ENCODE measurements at regions not wholly inside any gene's neighbourhood (a gene's known extent, or its start where the extent isn't known, plus 50 kb on each side); places are given as distances from the start of the nearest gene placed in this dataset.

GRCh38 chr11:95704865-95705264 is 84.7 kb downstream of the FAM76B start:
- Histone ChIP-seq H3K79me1 (ENCODE audit: low read depth, low read length) (no peaks in the 10 kb centered on the region), H3K79me2 (ENCODE audit: control insufficient read depth in 1 of 2, insufficient read depth in 2 of 2, low read length in 2 of 2) (no peaks in the 10 kb centered on the region), H3K14ac (ENCODE audit: insufficient read length) (no peak overlapping the region), H3K9ac (replicated peaks in 1 of 4; ENCODE audit: extremely low read depth in 1 of 4, low read depth in 3 of 4, low read length in 3 of 4) (no peak overlapping the region), H3K27me3 (replicated peaks in 1 of 4; ENCODE audit: control insufficient read depth in 3 of 4, extremely low read depth in 1 of 4, insufficient read depth in 3 of 4, low read length in 3 of 4) (peaks cover 0 to 1% (median 0%) of the 10 kb centered on the region in 4 experiments; a peak in 1 of 7 replicates), H2BK15ac (ENCODE audit: low read length) (no peak overlapping the region), H2BK12ac (ENCODE audit: low read depth, low read length) (no peak overlapping the region), H3K4me3 (ENCODE audit: extremely low read depth in 1 of 4, insufficient read depth in 2 of 4, low read depth in 3 of 4, low read length in 4 of 4) (no peak overlapping the region), H2AFZ (ENCODE audit: low read length) (no peak overlapping the region), H3K4me2 (ENCODE audit: insufficient read depth in 1 of 2, low read depth in 2 of 2, low read length in 2 of 2) (no peak overlapping the region), H4K91ac (replicated peaks; ENCODE audit: insufficient read length, low read length) (no peak overlapping the region), H4K8ac (ENCODE audit: extremely low read depth, insufficient read depth, low read length) (no peak overlapping the region), H3K9me3 (ENCODE audit: insufficient read depth in 2 of 2, low read depth in 1 of 2, low read length in 1 of 2) (no peaks in the 10 kb centered on the region), H2BK5ac (ENCODE audit: low read depth, low read length) (no peak overlapping the region), H3K23me2 (ENCODE audit: low read depth, low read length) (no peaks in the 10 kb centered on the region), H2BK120ac (replicated peaks; ENCODE audit: low read depth, low read length) (no peak overlapping the region), H3K56ac (replicated peaks; ENCODE audit: insufficient read length, low read depth, low read length) (no peak overlapping the region), H4K20me1 (replicated peaks in 1 of 2; ENCODE audit: control insufficient read depth in 1 of 2, insufficient read depth in 2 of 2, low read length in 2 of 2) (no peaks in the 10 kb centered on the region), H3K23ac (ENCODE audit: insufficient read length) (no peak overlapping the region), H2BK20ac (ENCODE audit: low read length) (no peak overlapping the region), H2AK5ac (ENCODE audit: low read depth, low read length) (no peak overlapping the region), H3K27ac (ENCODE audit: low read depth, low read length) (no peak overlapping the region), H3K4me1 (replicated peaks in 1 of 4; ENCODE audit: control insufficient read depth in 3 of 4, insufficient read depth in 4 of 4, low read length in 3 of 4) (0 out of 7 replicates have a peak, but pooled peaks cover 0 to 2% (median 0%) of the 10 kb centered on the region in 4 experiments), H4K5ac (ENCODE audit: insufficient read length, low read depth, low read length) (no peak overlapping the region), H3K18ac (ENCODE audit: extremely low read depth, low read length) (no peak overlapping the region), H3K4ac (replicated peaks; ENCODE audit: insufficient read length, low read depth, low read length) (no peak overlapping the region), H3K36me3 (ENCODE audit: control insufficient read depth in 2 of 4, insufficient read depth in 4 of 4, low read length in 3 of 4) (no peaks in the 10 kb centered on the region)
- FAIRE-seq, result no peak
- ChIA-PET POLR2A (ENCODE audit: partially characterized antibody) (interaction anchor here (0.6 kb wide), 1 partner anchor 175 kb away, joined by 3 read pairs; no protein-coding TSS in a partner anchor), CTCF (ENCODE audit: partially characterized antibody) (interaction anchor here (0.6 to 23.9 kb wide), 85 partner anchors 10 to 638 kb away, joined by 3 to 407 read pairs (median 4); partner anchors contain the start of gene SRSF8)
- no peak for DNase-seq (ENCODE audit: low read depth in 1 of 2, low spot score in 2 of 2)
- WGBS, 2 experiments (ENCODE audit: extremely low coverage in 1 of 2, insufficient coverage in 1 of 2, insufficient read length in 1 of 2, insufficient replicate concordance in 2 of 2, low coverage in 1 of 2, low lambda C conversion rate in 2 of 2, missing lambda C conversion rate in 1 of 2), result 87% methylated on average over 3 of the region's 3 CpGs; no CpG with 5 or more reads in 1 of the 2 experiments
- TF ChIP-seq TCF12 (IDR thresholded peaks at IDR 0.05; ENCODE audit: low read depth, low read length) (no peak), EGR1 (IDR thresholded peaks at IDR 0.05; ENCODE audit: borderline replicate concordance, low read depth, low read length) (no peak), YY1 (IDR thresholded peaks at IDR 0.05; ENCODE audit: low read depth, low read length) (no peak), HDAC6 (IDR thresholded peaks at IDR 0.05; ENCODE audit: low read depth, low read length) (no peak), BACH1 (IDR thresholded peaks at IDR 0.05; ENCODE audit: low read length) (no peak), SP1 (IDR thresholded peaks at IDR 0.05; ENCODE audit: low read depth, low read length) (no peak), EP300 (IDR thresholded peaks at IDR 0.05; ENCODE audit: borderline replicate concordance in 1 of 2, low read depth in 2 of 2, low read length in 2 of 2) (no peak), CBX8 (IDR thresholded peaks at IDR 0.05; ENCODE audit: borderline replicate concordance, low read depth, low read length) (no peak), KDM4A (IDR thresholded peaks at IDR 0.05; ENCODE audit: low read depth, low read length, severe bottlenecking) (no peak), JUN (IDR thresholded peaks at IDR 0.05; ENCODE audit: low read depth, low read length) (no peak), TEAD4 (IDR thresholded peaks at IDR 0.05; ENCODE audit: low read depth, low read length) (no peak), JUND (IDR thresholded peaks at IDR 0.05; ENCODE audit: low read length) (no peak), POLR2AphosphoS5 (IDR thresholded peaks at IDR 0.05; ENCODE audit: low read depth, low read length) (no peak), POU5F1 (IDR thresholded peaks at IDR 0.05; ENCODE audit: low read depth, low read length) (no peak), CEBPB (IDR thresholded peaks at IDR 0.05; ENCODE audit: low read depth, low read length) (no peak), BRCA1 (IDR thresholded peaks at IDR 0.05; ENCODE audit: low read depth, low read length) (no peak), SP2 (IDR thresholded peaks at IDR 0.05; ENCODE audit: low read length) (no peak)
